Mammary epithelial cell (primary cell): ENCODE measurements at regions not wholly inside any gene's neighbourhood (a gene's known extent, or its start where the extent isn't known, plus 50 kb on each side); places are given as distances from the start of the nearest gene placed in this dataset.

Experiments used
- CTCF ChIP-seq, 2 donors: IDR thresholded peaks in 1 of 2; conservative IDR thresholded peaks in 1 of 2; 2 replicates each; pipeline ENCODE4 v1.5.1; 2011 to 2012; ENCODE audit warnings: inconsistent platforms in 2 of 2, low read length in 2 of 2, mild to moderate bottlenecking in 2 of 2, control low read depth in 1 of 2, low read depth in 1 of 2; ENCODE audit not compliant: insufficient read depth in 1 of 2; ENCODE audit errors: extremely low read depth in 1 of 2
- EZH2 ChIP-seq: IDR thresholded peaks from 2 replicates; pipeline ENCODE4 v1.6.1; 2012; ENCODE audit warnings: low read length, inconsistent platforms, borderline replicate concordance

DNA sequence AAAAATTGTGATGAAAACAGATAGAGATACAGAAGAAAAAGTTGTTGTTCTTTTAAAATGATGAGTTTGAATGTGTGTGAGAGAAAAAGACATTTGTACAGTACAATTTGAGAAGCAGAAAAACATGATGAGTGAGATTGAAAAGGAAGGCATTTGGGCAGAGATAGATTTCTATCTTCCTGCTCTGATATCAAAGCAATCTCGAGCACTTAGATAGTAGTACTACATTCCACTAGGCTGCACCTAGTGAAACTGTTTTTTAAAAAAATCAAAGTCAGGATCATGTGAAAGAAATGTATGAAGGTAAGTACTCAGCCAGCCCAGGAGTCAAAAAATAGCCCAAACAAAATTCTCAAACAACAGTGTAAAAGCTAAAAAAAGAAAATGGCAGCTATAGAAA, 104.1 kb upstream of the UBE2E2 start:
- TF ChIP-seq CTCF (conservative IDR thresholded peaks at IDR 0.05 in 1 of 2, IDR thresholded peaks at IDR 0.05 in 1 of 2; ENCODE audit: extremely low read depth in 1 of 2, insufficient read depth in 1 of 2, low read depth in 1 of 2, low read length in 2 of 2) (no peak), EZH2 (no peak)
